H1 (cell line): ENCODE measurements at regions not wholly inside any gene's neighbourhood (a gene's known extent, or its start where the extent isn't known, plus 50 kb on each side); places are given as distances from the start of the nearest gene placed in this dataset.
A peak's percentile ranks its signal among the peaks of the same experiment; 100 is the strongest.

ENCODE experiments used
- CTCF ChIA-PET: fragments of 300-600 bp; sonication (Branson Sonifier 250); formaldehyde crosslinking; loops from one replicate; lab custom pipeline; 2021; ENCODE audit not compliant: partially characterized antibody; lab: Charles Lee
- POLR2A ChIA-PET: fragments of 300-600 bp; sonication (Branson Sonifier 250); formaldehyde crosslinking; loops from one replicate; lab custom pipeline; 2021; ENCODE audit warnings: inconsistent platforms; ENCODE audit not compliant: partially characterized antibody; lab: Charles Lee
- DNase-seq, 2 experiments: peaks; one replicate each; pipeline versions ENCODE4 v3.0.0 to v3.0.0-alpha.2; 2010 to 2022; ENCODE audit warnings: low spot score in 2 of 2, low read depth in 1 of 2, mixed read lengths in 1 of 2
- FAIRE-seq: peaks from 2 replicates; lab custom pipeline; 2011; peaks lifted over from hg19 to GRCh38; lab: Jason Lieb, UNC
- H2AFZ ChIP-seq: 2 replicates; pipeline ENCODE4 v1.8.1; 2012; ENCODE audit warnings: low read length, inconsistent platforms
- H2AK5ac ChIP-seq: 2 replicates; pipeline ENCODE4 v1.6.1; 2013; ENCODE audit warnings: low read depth, low read length
- H2BK120ac ChIP-seq: replicated peaks from 2 replicates; pipeline ENCODE3; 2013; ENCODE audit warnings: low read depth, low read length, inconsistent platforms
- H2BK12ac ChIP-seq: 2 replicates; pipeline ENCODE4 v1.6.1; 2013; ENCODE audit warnings: low read depth, low read length
- H2BK15ac ChIP-seq: 2 replicates; pipeline ENCODE4 v1.6.1; 2013; ENCODE audit warnings: low read length
- H2BK20ac ChIP-seq: 2 replicates; pipeline ENCODE4 v1.6.1; 2013; ENCODE audit warnings: low read length
- H2BK5ac ChIP-seq: 2 replicates; pipeline ENCODE4 v1.6.1; 2013; ENCODE audit warnings: low read depth, low read length
- H3K14ac ChIP-seq: 2 replicates; pipeline ENCODE4 v1.6.1; 2013; ENCODE audit warnings: inconsistent platforms; ENCODE audit not compliant: insufficient read length
- H3K18ac ChIP-seq: 2 replicates; pipeline ENCODE4 v1.6.1; 2013; ENCODE audit warnings: low read length; ENCODE audit errors: extremely low read depth
- H3K23ac ChIP-seq: 2 replicates; pipeline ENCODE4 v1.6.1; 2013; ENCODE audit warnings: inconsistent platforms; ENCODE audit not compliant: insufficient read length
- H3K23me2 ChIP-seq: 2 replicates; pipeline ENCODE4 v1.6.1; 2013; ENCODE audit warnings: low read depth, low read length
- H3K27ac ChIP-seq: 2 replicates; pipeline ENCODE4 v1.6.1; 2011; ENCODE audit warnings: low read depth, low read length, inconsistent platforms
- H3K27me3 ChIP-seq, 4 experiments: replicated peaks in 1 of 4; 1 replicate in 1 of 4; 2 replicates in 3 of 4; pipeline versions ENCODE4 v1.6.1 to v1.8.1; 2011 to 2013; ENCODE audit warnings: low read length in 3 of 4, mild to moderate bottlenecking in 3 of 4, inconsistent platforms in 2 of 4, mixed read lengths in 2 of 4, moderate library complexity in 1 of 4; ENCODE audit not compliant: control insufficient read depth in 3 of 4, insufficient read depth in 3 of 4; ENCODE audit errors: extremely low read depth in 1 of 4
- H3K36me3 ChIP-seq, 4 experiments: 2 replicates each; pipeline versions ENCODE4 v1.6.1 to v1.8.1; 2011 to 2013; ENCODE audit warnings: mild to moderate bottlenecking in 4 of 4, low read length in 3 of 4, moderate library complexity in 2 of 4, control low read depth in 1 of 4, inconsistent platforms in 1 of 4; ENCODE audit not compliant: insufficient read depth in 4 of 4, control insufficient read depth in 2 of 4
- H3K4ac ChIP-seq: replicated peaks from 2 replicates; pipeline ENCODE3; 2013; ENCODE audit warnings: low read length, low read depth, mixed read lengths, inconsistent platforms; ENCODE audit not compliant: insufficient read length
- H3K4me1 ChIP-seq, 4 experiments: replicated peaks in 1 of 4; 1 replicate in 1 of 4; 2 replicates in 3 of 4; pipeline versions ENCODE4 v1.6.1 to v1.8.1; 2011 to 2013; ENCODE audit warnings: low read length in 3 of 4, inconsistent platforms in 2 of 4, mixed read lengths in 1 of 4; ENCODE audit not compliant: insufficient read depth in 4 of 4, control insufficient read depth in 3 of 4
- H3K4me2 ChIP-seq, 2 experiments: 2 replicates each; pipeline versions ENCODE4 v1.6.1 to v1.8.1; 2011 to 2013; ENCODE audit warnings: low read depth in 2 of 2, low read length in 2 of 2, control low read depth in 1 of 2, inconsistent platforms in 1 of 2, mild to moderate bottlenecking in 1 of 2; ENCODE audit not compliant: insufficient read depth in 1 of 2
- H3K4me3 ChIP-seq, 4 experiments: fragments of 200-600, 300-600 bp in 1 of 4; sonication (generic), shearing (Covaris generic), sonication (Bioruptor Twin) in 1 of 4; 2 replicates each; pipeline versions ENCODE4 v1.5.1 to v1.8.1; 2011 to 2016; ENCODE audit warnings: low read length in 4 of 4, low read depth in 3 of 4, control low read depth in 2 of 4, inconsistent platforms in 2 of 4, mild to moderate bottlenecking in 2 of 4, mixed read lengths in 1 of 4, moderate library complexity in 1 of 4; ENCODE audit not compliant: insufficient read depth in 2 of 4; ENCODE audit errors: extremely low read depth in 1 of 4
- H3K56ac ChIP-seq: replicated peaks from 2 replicates; pipeline ENCODE3; 2013; ENCODE audit warnings: low read depth, mild to moderate bottlenecking, mixed read lengths, low read length, inconsistent platforms; ENCODE audit not compliant: insufficient read length
- H3K79me1 ChIP-seq: 2 replicates; pipeline ENCODE4 v1.6.1; 2013; ENCODE audit warnings: low read depth, low read length, control low read depth
- H3K79me2 ChIP-seq, 2 experiments: 2 replicates each; pipeline versions ENCODE4 v1.6.1 to v1.8.1; 2012 to 2013; ENCODE audit warnings: low read length in 2 of 2, mild to moderate bottlenecking in 2 of 2, inconsistent platforms in 1 of 2; ENCODE audit not compliant: insufficient read depth in 2 of 2, control insufficient read depth in 1 of 2
- H3K9ac ChIP-seq, 4 experiments: replicated peaks in 1 of 4; 1 replicate in 1 of 4; 2 replicates in 3 of 4; pipeline versions ENCODE4 v1.6.1 to v1.8.1; 2011 to 2013; ENCODE audit warnings: low read depth in 3 of 4, low read length in 3 of 4, control low read depth in 2 of 4, mild to moderate bottlenecking in 2 of 4, moderate library complexity in 2 of 4, inconsistent platforms in 1 of 4; ENCODE audit errors: extremely low read depth in 1 of 4
- H3K9me3 ChIP-seq, 2 experiments: 2 replicates each; pipeline versions ENCODE4 v1.6.1 to v1.8.1; 2012 to 2013; ENCODE audit warnings: mild to moderate bottlenecking in 2 of 2, moderate library complexity in 2 of 2, control low read depth in 1 of 2, inconsistent platforms in 1 of 2, low read depth in 1 of 2, low read length in 1 of 2, mixed read lengths in 1 of 2; ENCODE audit not compliant: insufficient read depth in 2 of 2
- H4K20me1 ChIP-seq, 2 experiments: replicated peaks in 1 of 2; 2 replicates each; pipeline versions ENCODE3 to v1.8.1; 2011 to 2013; ENCODE audit warnings: inconsistent platforms in 2 of 2, low read length in 2 of 2, mild to moderate bottlenecking in 1 of 2; ENCODE audit not compliant: insufficient read depth in 2 of 2, control insufficient read depth in 1 of 2
- H4K5ac ChIP-seq: 2 replicates; pipeline ENCODE4 v1.6.1; 2013; ENCODE audit warnings: low read length, low read depth, mixed read lengths, inconsistent platforms; ENCODE audit not compliant: insufficient read length
- H4K8ac ChIP-seq: 2 replicates; pipeline ENCODE4 v1.8.0; 2013; ENCODE audit warnings: mild to moderate bottlenecking, moderate library complexity, low read length, inconsistent platforms; ENCODE audit not compliant: insufficient read depth; ENCODE audit errors: extremely low read depth
- H4K91ac ChIP-seq: replicated peaks from 2 replicates; pipeline ENCODE3; 2013; ENCODE audit warnings: low read length, mixed read lengths, inconsistent platforms; ENCODE audit not compliant: insufficient read length
- HDAC6 ChIP-seq: IDR thresholded peaks from one replicate; pipeline ENCODE4 v1.7.1; 2012; ENCODE audit warnings: low read depth, mild to moderate bottlenecking, inconsistent platforms, low read length, moderate library complexity
- KDM1A ChIP-seq: fragments of 200-600, 300-600 bp; sonication (generic); IDR thresholded peaks from 2 replicates; pipeline ENCODE4 v1.7.1; 2016; ENCODE audit warnings: mild to moderate bottlenecking, low read length, borderline replicate concordance
- MAX ChIP-seq: IDR thresholded peaks from 2 replicates; pipeline ENCODE4 v1.6.1; 2012; ENCODE audit warnings: inconsistent platforms
- WGBS, 2 experiments: shearing (Covaris generic) in 1 of 2; methylation state at CpG; one replicate each; pipeline versions ENCODE4 v1.1.6 to v1.1.7; 2013 to 2015; ENCODE audit warnings: low lambda C conversion rate in 2 of 2, mixed read lengths in 2 of 2, inconsistent platforms in 1 of 2, low coverage in 1 of 2, missing lambda C conversion rate in 1 of 2; ENCODE audit not compliant: insufficient replicate concordance in 2 of 2, insufficient coverage in 1 of 2, insufficient read length in 1 of 2; ENCODE audit errors: extremely low coverage in 1 of 2, missing lambda C conversion rate in 1 of 2; 5-methylcytosine and 5-hydroxymethylcytosine counted together
- TF ChIP-seq, protein P1 (sequence below), 3 experiments: IDR thresholded peaks; 1 replicate in 2 of 3; 2 replicates in 1 of 3; pipeline versions ENCODE4 v1.5.1 to v1.6.1; 2011; ENCODE audit warnings: low read length in 3 of 3, mild to moderate bottlenecking in 3 of 3, inconsistent platforms in 2 of 3, low read depth in 1 of 3, moderate library complexity in 1 of 3; ENCODE audit not compliant: insufficient read depth in 1 of 3; ENCODE audit errors: control extremely low read depth in 1 of 3

DNA sequence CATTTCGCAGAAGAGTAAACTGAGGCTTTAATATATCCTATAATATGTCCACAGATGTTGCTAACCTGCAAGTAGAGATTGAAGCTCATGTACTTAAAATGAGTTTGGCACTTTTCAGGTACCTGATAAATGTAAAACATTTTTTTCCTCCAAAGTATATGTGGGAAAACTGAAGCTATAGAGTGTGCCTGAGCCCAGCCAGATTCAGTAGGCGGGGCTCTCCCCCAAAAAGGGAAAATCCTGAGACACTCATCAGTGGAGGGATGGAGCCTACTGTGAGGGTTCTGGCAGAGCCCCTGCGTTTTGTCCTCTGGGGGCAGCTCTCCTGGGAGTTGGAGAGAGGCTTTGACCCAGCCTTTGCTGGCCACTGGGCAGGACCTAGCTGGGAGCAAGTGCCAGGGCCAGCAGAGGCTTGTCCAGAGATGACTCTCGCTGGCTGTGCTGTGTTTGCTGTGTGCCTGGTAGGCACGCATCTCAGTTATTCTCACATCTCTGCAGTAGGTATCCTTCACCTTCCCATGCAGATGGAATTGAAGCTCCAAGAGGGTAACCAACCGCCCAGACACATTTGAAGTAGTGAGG, 81.1 kb upstream of the SPRY4 start:
- Histone ChIP-seq H2AK5ac (no peak overlapping the region), H3K4ac (peak overlapping the region; percentile 40), H3K27ac (no peak overlapping the region)
- TF ChIP-seq, protein P1, sequence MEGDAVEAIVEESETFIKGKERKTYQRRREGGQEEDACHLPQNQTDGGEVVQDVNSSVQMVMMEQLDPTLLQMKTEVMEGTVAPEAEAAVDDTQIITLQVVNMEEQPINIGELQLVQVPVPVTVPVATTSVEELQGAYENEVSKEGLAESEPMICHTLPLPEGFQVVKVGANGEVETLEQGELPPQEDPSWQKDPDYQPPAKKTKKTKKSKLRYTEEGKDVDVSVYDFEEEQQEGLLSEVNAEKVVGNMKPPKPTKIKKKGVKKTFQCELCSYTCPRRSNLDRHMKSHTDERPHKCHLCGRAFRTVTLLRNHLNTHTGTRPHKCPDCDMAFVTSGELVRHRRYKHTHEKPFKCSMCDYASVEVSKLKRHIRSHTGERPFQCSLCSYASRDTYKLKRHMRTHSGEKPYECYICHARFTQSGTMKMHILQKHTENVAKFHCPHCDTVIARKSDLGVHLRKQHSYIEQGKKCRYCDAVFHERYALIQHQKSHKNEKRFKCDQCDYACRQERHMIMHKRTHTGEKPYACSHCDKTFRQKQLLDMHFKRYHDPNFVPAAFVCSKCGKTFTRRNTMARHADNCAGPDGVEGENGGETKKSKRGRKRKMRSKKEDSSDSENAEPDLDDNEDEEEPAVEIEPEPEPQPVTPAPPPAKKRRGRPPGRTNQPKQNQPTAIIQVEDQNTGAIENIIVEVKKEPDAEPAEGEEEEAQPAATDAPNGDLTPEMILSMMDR (IDR thresholded peaks at IDR 0.05; ENCODE audit: control extremely low read depth in 1 of 3, insufficient read depth in 1 of 3, low read depth in 1 of 3, low read length in 3 of 3), result 0 out of 4 replicates have a peak, but pooled peaks of 1 of the 3 experiments have one; percentile 1
- TF ChIP-seq HDAC6 (no peak), KDM1A (0 out of 2 replicates have a peak, but pooled peaks have one; percentile 20), MAX (no peak)
- TF ChIP-seq, all 59 proteins: peak for 2
- Histone ChIP-seq H2AFZ (no peak overlapping the region), H3K79me1 (no peaks in the 10 kb centered on the region), H3K56ac (no peak overlapping the region), H4K20me1 (no peaks in the 10 kb centered on the region), H3K27me3 (no peaks in the 10 kb centered on the region), H4K8ac (peak overlapping the region; percentile 82), H3K4me1 (peaks cover 3 to 16% (median 5%) of the 10 kb centered on the region in 4 experiments), H3K79me2 (no peaks in the 10 kb centered on the region), H2BK12ac (peak overlapping the region; percentile 21; the same call in 1 of the 2 replicates), H4K91ac (no peak overlapping the region), H2BK120ac (no peak overlapping the region), H3K14ac (no peak overlapping the region), H3K23ac (no peak overlapping the region), H2BK15ac (no peak overlapping the region), H3K9me3 (no peaks in the 10 kb centered on the region), H3K23me2 (no peaks in the 10 kb centered on the region), H3K18ac (peak overlapping the region; percentile 29; the same call in 1 of the 2 replicates), H3K4me2 (no peak overlapping the region), H2BK5ac (peak overlapping the region; percentile 66; the same call in 1 of the 2 replicates), H3K36me3 (no peaks in the 10 kb centered on the region), H3K9ac (no peak overlapping the region), H3K4me3 (no peak overlapping the region), H2BK20ac (no peak overlapping the region), H4K5ac (no peak overlapping the region)
- FAIRE-seq (no peak), DNase-seq (no peak)
- WGBS, 2 experiments, result 84% methylated on average over 6 of the region's 6 CpGs; no CpG with 5 or more reads in 1 of the 2 experiments
- ChIA-PET POLR2A (interaction anchor here (0.6 to 3.1 kb wide), 3 partner anchors 14 to 79 kb away, joined by 3 to 10 read pairs (median 5); no protein-coding TSS in a partner anchor), CTCF (interaction anchor here (0.6 to 1.8 kb wide), 15 partner anchors 10 to 145 kb away, joined by 3 to 9 read pairs (median 3); no protein-coding TSS in a partner anchor)
